IMR-90 (cell line): ENCODE measurements at regions not wholly inside any gene's neighbourhood (a gene's known extent, or its start where the extent isn't known, plus 50 kb on each side); places are given as distances from the start of the nearest gene placed in this dataset.

Source experiments
- ATAC-seq: fragments of 200-7000 bp; cut with Tn5 transposase; 2 replicates; pipeline ENCODE4 v1.9.1; 2020; ENCODE audit warnings: low read depth, mild to moderate bottlenecking, moderate library complexity
- BruUV-seq: library from RNA; stranded (reverse); fragments of 400-500 nt; replicated peaks from 2 replicates; lab custom pipeline; 2021; lab: Mats Ljungman, UMichigan
- CTCF ChIA-PET: fragments of 300-600 bp; formaldehyde crosslinking; extraction: SDS; loops from one replicate; lab custom pipeline; 2021; ENCODE audit warnings: antibody characterized with exemption; lab: Yijun Ruan, JAX
- POLR2A ChIA-PET: fragments of 300-600 bp; sonication (Branson Sonifier 250); formaldehyde crosslinking; loops from one replicate; lab custom pipeline; 2022; ENCODE audit warnings: antibody characterized with exemption; ENCODE audit not compliant: unreplicated experiment; lab: Charles Lee
- DNase-seq: peaks from one replicate; pipeline ENCODE4 v3.0.0; 2013
- H2AFZ ChIP-seq: replicated peaks from 2 replicates; pipeline ENCODE3; 2013; ENCODE audit warnings: low read length, mild to moderate bottlenecking; ENCODE audit not compliant: poor library complexity
- H2AK5ac ChIP-seq: 2 replicates; pipeline ENCODE4 v1.6.1; 2013; ENCODE audit warnings: low read depth, low read length, inconsistent platforms
- H2AK9ac ChIP-seq: replicated peaks from 2 replicates; pipeline ENCODE3; 2013; ENCODE audit warnings: mild to moderate bottlenecking, low read depth, low read length, moderate library complexity; ENCODE audit not compliant: poor library complexity
- H2BK120ac ChIP-seq: 2 replicates; pipeline ENCODE4 v1.6.1; 2013; ENCODE audit warnings: low read depth, low read length, inconsistent platforms
- H2BK15ac ChIP-seq: 3 replicates; pipeline ENCODE4 v1.6.1; 2013; ENCODE audit warnings: low read depth, low read length, inconsistent platforms
- H2BK20ac ChIP-seq: 2 replicates; pipeline ENCODE4 v1.6.1; 2013; ENCODE audit warnings: low read depth, mild to moderate bottlenecking, inconsistent platforms, low read length, moderate library complexity
- H2BK5ac ChIP-seq: 2 replicates; pipeline ENCODE4 v1.6.1; 2013; ENCODE audit warnings: mild to moderate bottlenecking, low read depth, low read length, inconsistent platforms; ENCODE audit not compliant: poor library complexity, severe bottlenecking
- H3K14ac ChIP-seq: replicated peaks from 2 replicates; pipeline ENCODE4 v1.6.1; 2013; ENCODE audit warnings: low read depth, low read length, inconsistent platforms
- H3K18ac ChIP-seq: 2 replicates; pipeline ENCODE4 v1.6.1; 2013; ENCODE audit warnings: low read depth, low read length, control low read depth
- H3K23ac ChIP-seq: 2 replicates; pipeline ENCODE4 v1.6.1; 2013; ENCODE audit warnings: low read depth, low read length, inconsistent platforms
- H3K27ac ChIP-seq: 2 replicates; pipeline ENCODE4 v1.5.1; 2013; ENCODE audit warnings: mild to moderate bottlenecking, control low read depth, low read length; ENCODE audit not compliant: insufficient read depth
- H3K27me3 ChIP-seq: 2 replicates; pipeline ENCODE4 v1.6.1; 2013; ENCODE audit warnings: low read length; ENCODE audit not compliant: control insufficient read depth, insufficient read depth
- H3K36me3 ChIP-seq: 2 replicates; pipeline ENCODE4 v1.6.1; 2013; ENCODE audit warnings: low read length, mixed read lengths; ENCODE audit not compliant: control insufficient read depth, insufficient read depth
- H3K4ac ChIP-seq: 2 replicates; pipeline ENCODE4 v1.6.1; 2013; ENCODE audit warnings: low read depth, low read length, inconsistent platforms
- H3K4me1 ChIP-seq: 2 replicates; pipeline ENCODE4 v1.6.1; 2013; ENCODE audit warnings: low read length, mixed read lengths; ENCODE audit not compliant: control insufficient read depth, insufficient read depth
- H3K4me2 ChIP-seq: 2 replicates; pipeline ENCODE4 v1.6.1; 2013; ENCODE audit warnings: low read depth, mild to moderate bottlenecking, control low read depth, low read length, moderate library complexity
- H3K4me3 ChIP-seq: 2 replicates; pipeline ENCODE4 v1.5.1; 2013; ENCODE audit warnings: low read depth, mild to moderate bottlenecking, control low read depth, low read length, moderate library complexity; ENCODE audit not compliant: insufficient read depth
- H3K56ac ChIP-seq: 2 replicates; pipeline ENCODE4 v1.6.1; 2013; ENCODE audit warnings: low read length, inconsistent platforms; ENCODE audit not compliant: insufficient read depth; ENCODE audit errors: extremely low read depth
- H3K79me1 ChIP-seq, 2 experiments: 2 replicates each; pipeline ENCODE4 v1.6.1; 2013; ENCODE audit warnings: low read length in 2 of 2, inconsistent platforms in 1 of 2, low read depth in 1 of 2
- H3K9ac ChIP-seq: 2 replicates; pipeline ENCODE4 v1.6.1; 2013; ENCODE audit warnings: low read depth, low read length, control low read depth
- H3K9me1 ChIP-seq: 2 replicates; pipeline ENCODE4 v1.6.1; 2013; ENCODE audit warnings: low read length, inconsistent platforms; ENCODE audit not compliant: insufficient read depth
- H3K9me3 ChIP-seq: 2 replicates; pipeline ENCODE4 v1.6.1; 2013; ENCODE audit warnings: low read length; ENCODE audit not compliant: control insufficient read depth, insufficient read depth
- H4K20me1 ChIP-seq: 2 replicates; pipeline ENCODE4 v1.6.1; 2013; ENCODE audit warnings: low read length, inconsistent platforms; ENCODE audit not compliant: insufficient read depth
- H4K5ac ChIP-seq: 2 replicates; pipeline ENCODE4 v1.6.1; 2013; ENCODE audit warnings: mild to moderate bottlenecking, low read depth, low read length, control low read depth
- H4K8ac ChIP-seq, 2 experiments: 2 replicates each; pipeline ENCODE4 v1.6.1; 2013; ENCODE audit warnings: low read depth in 2 of 2, low read length in 2 of 2, control low read depth in 1 of 2, inconsistent platforms in 1 of 2
- H4K91ac ChIP-seq: 2 replicates; pipeline ENCODE4 v1.6.1; 2013; ENCODE audit warnings: low read depth, low read length, inconsistent platforms; ENCODE audit not compliant: insufficient read depth
- FOS ChIP-seq: fragments of 150-350 bp; IDR thresholded peaks from 2 replicates; pipeline ENCODE4 v1.6.1; 2016; ENCODE audit warnings: low read depth, low read length
- RCOR1 ChIP-seq: IDR thresholded peaks from 2 replicates; pipeline ENCODE4 v1.6.1; 2012; ENCODE audit warnings: mild to moderate bottlenecking, low read length, improper control_type of control experiment; ENCODE audit not compliant: insufficient replicate concordance
- WGBS, 2 experiments: methylation state at CpG; one replicate each; pipeline versions ENCODE4 v1.1.5 to v1.1.7; 2013; ENCODE audit warnings: missing lambda C conversion rate in 2 of 2; ENCODE audit not compliant: insufficient read length in 1 of 2; ENCODE audit errors: extremely low coverage in 2 of 2; 5-methylcytosine and 5-hydroxymethylcytosine counted together
- dilution Hi-C: fragments of 300-500 bp; cut with HindIII; formaldehyde crosslinking; loops from one replicate; pipeline ENCODE4 v1.14.3; 2018; ENCODE audit warnings: low sequenced_read_pairs; ENCODE audit not compliant: unreplicated experiment
- in situ Hi-C: fragments of 300-500 bp; cut with MboI; formaldehyde crosslinking; loops from 3 replicates; pipeline ENCODE4 v1.14.3; 2019; ENCODE audit warnings: low sequenced_read_pairs, inconsistent platforms, mixed read lengths
- intact Hi-C: fragments of 100-400 bp; cut with micrococcal nuclease; formaldehyde crosslinking; loops from 2 replicates; pipeline ENCODE4 v1.10.0; 2022

DNA sequence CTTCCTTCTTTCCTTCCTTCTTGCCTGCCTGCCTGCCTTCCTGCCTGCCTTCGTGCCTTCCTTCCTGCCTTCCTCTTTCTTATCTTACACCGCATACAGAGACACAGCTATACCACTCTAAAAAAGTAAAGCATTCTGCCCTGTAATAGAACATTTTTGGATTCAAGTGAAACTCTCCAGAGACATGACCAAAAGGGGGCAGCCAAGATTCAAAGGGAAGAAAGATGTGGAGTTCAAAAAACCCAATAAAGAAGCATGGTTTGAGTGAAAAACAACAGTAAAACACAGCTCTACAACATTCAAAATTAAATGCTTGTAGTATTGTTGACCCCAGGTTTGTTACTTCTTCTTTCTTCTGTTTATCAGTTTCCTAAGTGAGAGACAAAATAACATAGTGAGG lies 914.9 kb upstream of the PCDH7 start:
- DNase-seq = peak; percentile 2

More for the DNA sequence above, 914.9 kb upstream of the PCDH7 start:
- no peak overlapping the region for H3K14ac ChIP-seq
- no peak overlapping the region for H3K4me2 ChIP-seq
- ChIA-PET POLR2A (no interaction called here), CTCF (interaction anchor here (0.6 kb wide), 1 partner anchor 470 kb away, joined by 3 read pairs; no protein-coding TSS in a partner anchor)
- no peak overlapping the region for H3K4me3 ChIP-seq
- H3K18ac ChIP-seq = no peak overlapping the region
- no peaks in the 10 kb centered on the region for H3K79me1 ChIP-seq
- H3K36me3 ChIP-seq = no peaks in the 10 kb centered on the region
- intact Hi-C loops = no loop called here
- H3K9me1 ChIP-seq = no peaks in the 10 kb centered on the region
- H3K9ac ChIP-seq = no peak overlapping the region
- H2BK15ac ChIP-seq = no peak overlapping the region
- dilution Hi-C loops = no loop called here
- no peak overlapping the region for H3K56ac ChIP-seq
- no peaks in the 10 kb centered on the region for H3K9me3 ChIP-seq
- H2BK20ac ChIP-seq = no peak overlapping the region
- H3K4me1 ChIP-seq = no peaks in the 10 kb centered on the region
- no TSS peak for BruUV-seq
- H2AFZ ChIP-seq = no peak overlapping the region
- H4K5ac ChIP-seq = no peak overlapping the region
- no peak for ATAC-seq
- no peak overlapping the region for H4K91ac ChIP-seq
- H2BK120ac ChIP-seq = no peak overlapping the region
- H4K20me1 ChIP-seq = no peaks in the 10 kb centered on the region
- no peak overlapping the region for H2BK5ac ChIP-seq
- H2AK9ac ChIP-seq = no peak overlapping the region
- H3K27ac ChIP-seq = no peak overlapping the region
- no peak overlapping the region for H3K23ac ChIP-seq
- H4K8ac ChIP-seq = no peak overlapping the region
- in situ Hi-C loops = no loop called here
- H2AK5ac ChIP-seq = no peak overlapping the region
- no peaks in the 10 kb centered on the region for H3K27me3 ChIP-seq
- no CpG with 5 or more reads among the region's 2 CpGs for WGBS, 2 experiments
- TF ChIP-seq RCOR1 (no peak), FOS (no peak)
- no peak overlapping the region for H3K4ac ChIP-seq
